ENCODE measurements at regions not wholly inside any gene's neighbourhood (a gene's known extent, or its start where the extent isn't known, plus 50 kb on each side); places are given as distances from the start of the nearest gene placed in this dataset.

GRCh38 chr7:1290026-1290678 lies 57.5 kb downstream of the UNCX start:
- intact Hi-C loops (cut with DNase I), result no loop called here
- ATAC-seq, result peak; percentile 44

GRCh38 chr7:1290679-1291356 lies 58.1 kb downstream of the UNCX start:
- intact Hi-C loops (cut with DNase I), result no loop called here
- no peak for TF ChIP-seq CTCF (IDR thresholded peaks at IDR 0.05)
- Histone ChIP-seq H3K9me3 (no peaks in the 10 kb centered on the region), H3K4me1 (peaks cover 0 to 15% of the 10 kb centered on the region in 2 donors), H3K4me3 (peak overlapping the region in 1 of 2 donors; percentile 16), H3K27ac (no peak overlapping the region), H3K36me3 (no peaks in the 10 kb centered on the region), H3K27me3 (peaks cover 9 to 89% of the 10 kb centered on the region in 2 donors)
- DNase-seq (peak in 3 of 4 donors; percentile 11 to 76 (median 16)), ATAC-seq (no peak)

More at GRCh38 chr7:1290026-1290678, 57.5 kb downstream of the UNCX start:
- Histone ChIP-seq H3K27me3 (peaks cover 9 to 92% of the 10 kb centered on the region in 2 donors), H3K4me1 (peaks cover 0 to 15% of the 10 kb centered on the region in 2 donors), H3K27ac (no peak overlapping the region), H3K4me3 (peak overlapping the region in 1 of 2 donors; percentile 16), H3K9me3 (no peaks in the 10 kb centered on the region), H3K36me3 (no peaks in the 10 kb centered on the region)
- peak in 3 of 4 donors; percentile 51 to 65 (median 62) for DNase-seq
- no peak for TF ChIP-seq CTCF (IDR thresholded peaks at IDR 0.05)

GRCh38 chr7:1291357-1291689 lies 58.7 kb downstream of the UNCX start:
- intact Hi-C loops (cut with DNase I), result no loop called here
- peaks cover 9 to 89% of the 10 kb centered on the region in 2 donors for H3K27me3 ChIP-seq
- no peak overlapping the region for H3K27ac ChIP-seq

GRCh38 chr7:1291845-1292765 lies 59.4 kb downstream of the UNCX start:
- DNase-seq, result peak in 1 of 4 donors; percentile 57
- Histone ChIP-seq H3K4me1 (peaks cover 0 to 15% of the 10 kb centered on the region in 2 donors), H3K36me3 (no peaks in the 10 kb centered on the region), H3K9me3 (no peaks in the 10 kb centered on the region), H3K4me3 (no peak overlapping the region), H3K27me3 (peaks cover 17 to 92% of the 10 kb centered on the region in 2 donors), H3K27ac (no peak overlapping the region)
- ATAC-seq, result no peak
- no peak for TF ChIP-seq CTCF (IDR thresholded peaks at IDR 0.05)
- intact Hi-C loops (cut with DNase I), result no loop called here

More at GRCh38 chr7:1291357-1291689, 58.7 kb downstream of the UNCX start:
- Histone ChIP-seq H3K36me3 (no peaks in the 10 kb centered on the region), H3K4me3 (no peak overlapping the region), H3K4me1 (peaks cover 0 to 15% of the 10 kb centered on the region in 2 donors), H3K9me3 (no peaks in the 10 kb centered on the region)
- no peak for DNase-seq
- ATAC-seq, result no peak
- TF ChIP-seq CTCF (IDR thresholded peaks at IDR 0.05), result no peak
